Thoracic aorta (tissue), 2 donors: ENCODE measurements at regions not wholly inside any gene's neighbourhood (a gene's known extent, or its start where the extent isn't known, plus 50 kb on each side); places are given as distances from the start of the nearest gene placed in this dataset.

ENCODE experiments used
- ATAC-seq: fragments of 150-250 bp; one replicate; pipeline ENCODE4 v1.8.0; 2017; ENCODE audit warnings: low read depth; ENCODE audit not compliant: insufficient number of reproducible peaks, low FRiP score
- DNase-seq: peaks from one replicate; pipeline ENCODE4 v3.0.0-alpha.2; 2020; ENCODE audit warnings: low spot score
- H3K27ac ChIP-seq, 2 donors: fragments of 200-600 bp; sonication (generic); 1 replicate in 1 of 2; 2 replicates in 1 of 2; pipeline ENCODE4 v1.5.1; 2016; ENCODE audit warnings: mild to moderate bottlenecking in 2 of 2, moderate library complexity in 2 of 2
- H3K27me3 ChIP-seq: fragments of 200-600 bp; sonication (generic); replicated peaks from 2 replicates; pipeline ENCODE4 v1.6.0; 2016; ENCODE audit warnings: mild to moderate bottlenecking; ENCODE audit not compliant: insufficient read depth
- H3K36me3 ChIP-seq: fragments of 200-600 bp; sonication (generic); one replicate; pipeline ENCODE4 v1.5.1; 2016
- H3K4me1 ChIP-seq, 2 donors: fragments of 200-600 bp; sonication (generic); 1 replicate in 1 of 2; 2 replicates in 1 of 2; pipeline versions ENCODE4 v1.5.1 to v1.6.0; 2016; ENCODE audit warnings: low read depth in 2 of 2, mild to moderate bottlenecking in 1 of 2; ENCODE audit not compliant: control insufficient read depth in 1 of 2
- H3K4me3 ChIP-seq: fragments of 200-600 bp; sonication (generic); 2 replicates; pipeline ENCODE4 v1.5.1; 2016; ENCODE audit warnings: mild to moderate bottlenecking
- H3K9me3 ChIP-seq: fragments of 200-600 bp; sonication (generic); 2 replicates; pipeline ENCODE4 v1.5.1; 2016
- TF ChIP-seq, protein P1 (sequence below): fragments of 200-600 bp; sonication (generic); IDR thresholded peaks from one replicate; pipeline ENCODE4 v1.5.1; 2019; ENCODE audit warnings: antibody characterized with exemption

DNA sequence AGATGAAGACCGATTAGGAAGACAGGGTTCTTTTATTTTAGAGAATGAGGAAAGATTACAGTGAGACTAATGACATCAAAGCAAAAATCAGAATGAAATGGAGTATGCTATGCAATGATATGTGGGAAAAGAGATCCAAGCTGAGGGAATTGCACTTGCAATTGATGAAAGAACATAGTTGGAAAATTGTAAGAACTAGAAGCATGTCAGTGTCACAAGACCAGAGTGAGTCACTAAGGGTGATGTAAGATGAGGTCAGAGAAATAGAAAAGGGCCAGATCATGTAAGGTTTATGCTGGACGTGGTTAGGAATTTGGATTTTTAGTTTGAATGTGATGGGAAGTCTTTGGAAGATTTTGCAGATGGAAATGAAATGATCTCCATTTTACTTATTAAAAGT is 1937.3 kb downstream of the OLFM4 start:
- Histone ChIP-seq H3K4me1 (no peaks in the 10 kb centered on the region), H3K36me3 (no peaks in the 10 kb centered on the region), H3K27me3 (no peaks in the 10 kb centered on the region), H3K27ac (no peak overlapping the region), H3K4me3 (no peak overlapping the region), H3K9me3 (no peaks in the 10 kb centered on the region)
- DNase-seq (no peak), ATAC-seq (no peak)
- TF ChIP-seq, protein P1, sequence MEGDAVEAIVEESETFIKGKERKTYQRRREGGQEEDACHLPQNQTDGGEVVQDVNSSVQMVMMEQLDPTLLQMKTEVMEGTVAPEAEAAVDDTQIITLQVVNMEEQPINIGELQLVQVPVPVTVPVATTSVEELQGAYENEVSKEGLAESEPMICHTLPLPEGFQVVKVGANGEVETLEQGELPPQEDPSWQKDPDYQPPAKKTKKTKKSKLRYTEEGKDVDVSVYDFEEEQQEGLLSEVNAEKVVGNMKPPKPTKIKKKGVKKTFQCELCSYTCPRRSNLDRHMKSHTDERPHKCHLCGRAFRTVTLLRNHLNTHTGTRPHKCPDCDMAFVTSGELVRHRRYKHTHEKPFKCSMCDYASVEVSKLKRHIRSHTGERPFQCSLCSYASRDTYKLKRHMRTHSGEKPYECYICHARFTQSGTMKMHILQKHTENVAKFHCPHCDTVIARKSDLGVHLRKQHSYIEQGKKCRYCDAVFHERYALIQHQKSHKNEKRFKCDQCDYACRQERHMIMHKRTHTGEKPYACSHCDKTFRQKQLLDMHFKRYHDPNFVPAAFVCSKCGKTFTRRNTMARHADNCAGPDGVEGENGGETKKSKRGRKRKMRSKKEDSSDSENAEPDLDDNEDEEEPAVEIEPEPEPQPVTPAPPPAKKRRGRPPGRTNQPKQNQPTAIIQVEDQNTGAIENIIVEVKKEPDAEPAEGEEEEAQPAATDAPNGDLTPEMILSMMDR = no peak

DNA sequence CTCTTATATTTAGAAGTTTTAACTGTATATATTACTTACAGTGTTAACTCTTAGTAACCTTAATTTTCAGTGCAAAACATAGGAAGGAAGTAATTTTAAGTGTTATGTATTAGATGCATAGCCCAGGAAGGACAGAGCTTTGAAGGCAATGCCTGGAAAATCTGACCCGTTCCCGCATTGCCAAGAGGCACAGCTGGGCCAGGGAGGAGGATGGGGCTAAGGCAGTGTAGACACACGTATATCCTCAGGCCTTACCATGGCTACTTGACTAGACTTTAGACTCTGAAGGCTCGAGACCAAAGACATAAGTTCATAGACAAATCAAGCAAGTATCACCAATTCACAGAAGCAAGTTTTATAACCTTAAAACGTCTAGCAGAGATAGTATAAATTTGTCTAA is 1944.2 kb downstream of the OLFM4 start:
- DNase-seq (no peak), ATAC-seq (no peak)
- H3K4me3 ChIP-seq = no peak overlapping the region
- TF ChIP-seq, protein P1 = no peak
- no peaks in the 10 kb centered on the region for H3K4me1 ChIP-seq
- no peaks in the 10 kb centered on the region for H3K9me3 ChIP-seq
- no peaks in the 10 kb centered on the region for H3K27me3 ChIP-seq
- H3K36me3 ChIP-seq = no peaks in the 10 kb centered on the region
- H3K27ac ChIP-seq = no peak overlapping the region

DNA sequence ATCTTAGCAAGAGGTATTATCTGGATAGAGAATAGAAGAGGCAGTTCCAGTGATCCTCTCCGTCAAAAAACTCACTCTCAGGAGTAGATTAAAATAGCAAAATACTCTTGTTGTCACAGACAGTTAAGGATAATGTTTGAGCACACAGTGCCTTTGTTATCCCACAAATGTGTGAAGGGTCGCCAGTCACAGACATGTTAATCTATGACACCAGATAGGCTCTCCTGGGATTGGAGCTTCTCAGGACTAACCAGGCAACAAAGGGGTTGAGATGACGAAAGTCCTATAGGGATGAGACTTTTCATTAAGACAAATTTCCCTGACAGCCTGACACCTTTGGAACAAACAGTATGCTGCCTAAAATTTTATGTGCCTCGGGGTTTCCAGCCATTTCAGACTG is 1947.1 kb downstream of the OLFM4 start:
- Histone ChIP-seq H3K9me3 (no peaks in the 10 kb centered on the region), H3K27ac (no peak overlapping the region), H3K27me3 (no peaks in the 10 kb centered on the region), H3K4me3 (no peak overlapping the region), H3K4me1 (no peaks in the 10 kb centered on the region), H3K36me3 (no peaks in the 10 kb centered on the region)
- no peak for DNase-seq
- no peak for ATAC-seq
- TF ChIP-seq, protein P1 = no peak

- Histone ChIP-seq H3K4me3 (no peak overlapping the region), H3K36me3 (no peaks in the 10 kb centered on the region), H3K4me1 (no peaks in the 10 kb centered on the region), H3K27me3 (no peaks in the 10 kb centered on the region), H3K27ac (no peak overlapping the region), H3K9me3 (no peaks in the 10 kb centered on the region)
- TF ChIP-seq, protein P1 = no peak
- DNase-seq (no peak), ATAC-seq (no peak)
Measured at GRCh38 chr13:54980651-54981050, 1952.0 kb downstream of the OLFM4 start.

DNA sequence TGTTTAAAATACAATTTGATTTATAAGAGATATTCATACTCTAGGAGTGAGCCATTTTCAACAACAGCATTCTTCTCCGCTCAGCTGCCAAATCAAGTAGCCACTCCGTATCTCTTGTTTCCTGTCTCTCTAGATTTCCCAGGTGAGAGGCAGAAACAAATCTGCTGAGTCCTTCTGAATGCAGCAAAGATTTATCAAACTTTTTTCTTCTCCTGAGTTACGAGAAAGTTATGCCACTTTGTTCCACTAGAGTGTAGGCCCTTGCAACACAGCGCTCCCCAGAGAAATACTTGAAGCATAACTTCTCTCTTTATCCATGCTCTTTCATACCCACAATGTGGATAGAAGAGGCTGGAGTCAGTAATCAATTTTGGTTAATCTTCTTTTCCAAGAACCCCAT is 1960.8 kb downstream of the OLFM4 start:
- TF ChIP-seq, protein P1 = no peak
- Histone ChIP-seq H3K4me1 (no peaks in the 10 kb centered on the region), H3K36me3 (no peaks in the 10 kb centered on the region), H3K27ac (no peak overlapping the region), H3K9me3 (no peaks in the 10 kb centered on the region), H3K27me3 (no peaks in the 10 kb centered on the region), H3K4me3 (no peak overlapping the region)
- DNase-seq (no peak), ATAC-seq (no peak)
